ENCODE measurements at regions not wholly inside any gene's neighbourhood (a gene's known extent, or its start where the extent isn't known, plus 50 kb on each side); places are given as distances from the start of the nearest gene placed in this dataset.

DNA sequence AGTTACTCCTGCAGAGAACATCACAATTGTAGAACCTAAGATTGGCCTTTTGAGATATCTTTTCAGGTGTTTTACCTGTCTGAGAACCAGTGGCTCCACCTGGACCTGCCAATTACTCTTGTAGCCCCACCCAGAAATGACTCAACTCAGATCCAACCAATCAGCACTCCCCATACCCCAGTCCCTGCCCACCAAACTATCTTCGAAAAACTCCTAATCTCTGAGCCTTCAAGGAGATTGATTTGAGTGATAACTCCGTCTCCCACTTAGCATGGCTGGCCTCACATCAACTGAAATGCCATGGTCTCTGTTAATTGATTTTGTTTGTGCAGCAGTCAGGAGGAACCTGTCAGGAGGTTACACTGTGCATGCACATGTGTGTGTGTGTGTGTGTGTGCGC, 103.6 kb downstream of the MTNR1B start:
- TF ChIP-seq, protein P1, sequence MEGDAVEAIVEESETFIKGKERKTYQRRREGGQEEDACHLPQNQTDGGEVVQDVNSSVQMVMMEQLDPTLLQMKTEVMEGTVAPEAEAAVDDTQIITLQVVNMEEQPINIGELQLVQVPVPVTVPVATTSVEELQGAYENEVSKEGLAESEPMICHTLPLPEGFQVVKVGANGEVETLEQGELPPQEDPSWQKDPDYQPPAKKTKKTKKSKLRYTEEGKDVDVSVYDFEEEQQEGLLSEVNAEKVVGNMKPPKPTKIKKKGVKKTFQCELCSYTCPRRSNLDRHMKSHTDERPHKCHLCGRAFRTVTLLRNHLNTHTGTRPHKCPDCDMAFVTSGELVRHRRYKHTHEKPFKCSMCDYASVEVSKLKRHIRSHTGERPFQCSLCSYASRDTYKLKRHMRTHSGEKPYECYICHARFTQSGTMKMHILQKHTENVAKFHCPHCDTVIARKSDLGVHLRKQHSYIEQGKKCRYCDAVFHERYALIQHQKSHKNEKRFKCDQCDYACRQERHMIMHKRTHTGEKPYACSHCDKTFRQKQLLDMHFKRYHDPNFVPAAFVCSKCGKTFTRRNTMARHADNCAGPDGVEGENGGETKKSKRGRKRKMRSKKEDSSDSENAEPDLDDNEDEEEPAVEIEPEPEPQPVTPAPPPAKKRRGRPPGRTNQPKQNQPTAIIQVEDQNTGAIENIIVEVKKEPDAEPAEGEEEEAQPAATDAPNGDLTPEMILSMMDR (IDR thresholded peaks at IDR 0.05): no peak
- no peak for TF ChIP-seq POLR2A (IDR thresholded peaks at IDR 0.05)

Measured in breast epithelium (tissue), 3 donors.